ENCODE measurements at regions not wholly inside any gene's neighbourhood (a gene's known extent, or its start where the extent isn't known, plus 50 kb on each side); places are given as distances from the start of the nearest gene placed in this dataset.

- no peaks in the 10 kb centered on the region for H3K9me3 ChIP-seq (ENCODE audit: insufficient read depth, low read depth, low read length)
- no peak overlapping the region for H3K9ac ChIP-seq (ENCODE audit: low read depth, low read length, poor library complexity, severe bottlenecking)
- H4K20me1 ChIP-seq (ENCODE audit: insufficient read depth, low read length, poor library complexity, severe bottlenecking), result no peaks in the 10 kb centered on the region
- no peaks in the 10 kb centered on the region for H3F3A ChIP-seq (ENCODE audit: low read depth)
- TF ChIP-seq EZH2phosphoT487 (IDR thresholded peaks at IDR 0.05; ENCODE audit: borderline replicate concordance), result no peak
- TF ChIP-seq, protein P1, sequence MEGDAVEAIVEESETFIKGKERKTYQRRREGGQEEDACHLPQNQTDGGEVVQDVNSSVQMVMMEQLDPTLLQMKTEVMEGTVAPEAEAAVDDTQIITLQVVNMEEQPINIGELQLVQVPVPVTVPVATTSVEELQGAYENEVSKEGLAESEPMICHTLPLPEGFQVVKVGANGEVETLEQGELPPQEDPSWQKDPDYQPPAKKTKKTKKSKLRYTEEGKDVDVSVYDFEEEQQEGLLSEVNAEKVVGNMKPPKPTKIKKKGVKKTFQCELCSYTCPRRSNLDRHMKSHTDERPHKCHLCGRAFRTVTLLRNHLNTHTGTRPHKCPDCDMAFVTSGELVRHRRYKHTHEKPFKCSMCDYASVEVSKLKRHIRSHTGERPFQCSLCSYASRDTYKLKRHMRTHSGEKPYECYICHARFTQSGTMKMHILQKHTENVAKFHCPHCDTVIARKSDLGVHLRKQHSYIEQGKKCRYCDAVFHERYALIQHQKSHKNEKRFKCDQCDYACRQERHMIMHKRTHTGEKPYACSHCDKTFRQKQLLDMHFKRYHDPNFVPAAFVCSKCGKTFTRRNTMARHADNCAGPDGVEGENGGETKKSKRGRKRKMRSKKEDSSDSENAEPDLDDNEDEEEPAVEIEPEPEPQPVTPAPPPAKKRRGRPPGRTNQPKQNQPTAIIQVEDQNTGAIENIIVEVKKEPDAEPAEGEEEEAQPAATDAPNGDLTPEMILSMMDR (conservative IDR thresholded peaks at IDR 0.05; ENCODE audit: low read length), result no peak
- no peak overlapping the region for H2AFZ ChIP-seq (ENCODE audit: low read length)
- H3K36me3 ChIP-seq (ENCODE audit: insufficient read depth, low read length), result no peaks in the 10 kb centered on the region
- no peak overlapping the region for H3K4me2 ChIP-seq (ENCODE audit: low read depth, low read length, poor library complexity, severe bottlenecking)
- no peaks in the 10 kb centered on the region for H3K79me2 ChIP-seq (ENCODE audit: insufficient read depth, low read length)
- H3K9me2 ChIP-seq (replicated peaks; ENCODE audit: low read depth, low read length), result no peaks in the 10 kb centered on the region
- H3K4me1 ChIP-seq (ENCODE audit: insufficient read depth, low read length, poor library complexity, severe bottlenecking), result no peaks in the 10 kb centered on the region
- no peaks in the 10 kb centered on the region for H3K27me3 ChIP-seq (ENCODE audit: insufficient read depth, low read length, poor library complexity, severe bottlenecking)
- H3K4me3 ChIP-seq (ENCODE audit: low read length, poor library complexity, severe bottlenecking), result no peak overlapping the region
Measured at GRCh38 chr5:108564441-108564840, 182.5 kb upstream of the FBXL17 start.

GRCh38 chr5:108562205-108562454, 180.2 kb upstream of the FBXL17 start:
- Histone ChIP-seq H3F3A (ENCODE audit: low read depth) (no peaks in the 10 kb centered on the region), H3K79me2 (ENCODE audit: insufficient read depth, low read length) (no peaks in the 10 kb centered on the region), H3K4me1 (ENCODE audit: insufficient read depth, low read length, poor library complexity, severe bottlenecking) (no peaks in the 10 kb centered on the region), H3K36me3 (ENCODE audit: insufficient read depth, low read length) (no peaks in the 10 kb centered on the region), H3K4me2 (ENCODE audit: low read depth, low read length, poor library complexity, severe bottlenecking) (no peak overlapping the region), H4K20me1 (ENCODE audit: insufficient read depth, low read length, poor library complexity, severe bottlenecking) (no peaks in the 10 kb centered on the region), H3K9ac (ENCODE audit: low read depth, low read length, poor library complexity, severe bottlenecking) (no peak overlapping the region), H3K9me2 (replicated peaks; ENCODE audit: low read depth, low read length) (no peaks in the 10 kb centered on the region), H3K4me3 (ENCODE audit: low read length, poor library complexity, severe bottlenecking) (no peak overlapping the region), H2AFZ (ENCODE audit: low read length) (no peak overlapping the region), H3K27me3 (ENCODE audit: insufficient read depth, low read length, poor library complexity, severe bottlenecking) (no peaks in the 10 kb centered on the region), H3K9me3 (ENCODE audit: insufficient read depth, low read depth, low read length) (no peaks in the 10 kb centered on the region)
- TF ChIP-seq, protein P1 (conservative IDR thresholded peaks at IDR 0.05; ENCODE audit: low read length), result no peak
- TF ChIP-seq EZH2phosphoT487 (IDR thresholded peaks at IDR 0.05; ENCODE audit: borderline replicate concordance), result no peak

GRCh38 chr5:108561416-108562204, 179.7 kb upstream of the FBXL17 start:
- TF ChIP-seq, protein P1 (conservative IDR thresholded peaks at IDR 0.05; ENCODE audit: low read length), result no peak
- no peak for TF ChIP-seq EZH2phosphoT487 (IDR thresholded peaks at IDR 0.05; ENCODE audit: borderline replicate concordance)
- Histone ChIP-seq H3K79me2 (ENCODE audit: insufficient read depth, low read length) (no peaks in the 10 kb centered on the region), H3K9ac (ENCODE audit: low read depth, low read length, poor library complexity, severe bottlenecking) (no peak overlapping the region), H3K36me3 (ENCODE audit: insufficient read depth, low read length) (no peaks in the 10 kb centered on the region), H3K4me2 (ENCODE audit: low read depth, low read length, poor library complexity, severe bottlenecking) (no peak overlapping the region), H3K9me3 (ENCODE audit: insufficient read depth, low read depth, low read length) (no peaks in the 10 kb centered on the region), H3K4me1 (ENCODE audit: insufficient read depth, low read length, poor library complexity, severe bottlenecking) (no peaks in the 10 kb centered on the region), H3K9me2 (replicated peaks; ENCODE audit: low read depth, low read length) (no peaks in the 10 kb centered on the region), H3K4me3 (ENCODE audit: low read length, poor library complexity, severe bottlenecking) (no peak overlapping the region), H2AFZ (ENCODE audit: low read length) (no peak overlapping the region), H3K27me3 (ENCODE audit: insufficient read depth, low read length, poor library complexity, severe bottlenecking) (no peaks in the 10 kb centered on the region), H3F3A (ENCODE audit: low read depth) (no peaks in the 10 kb centered on the region), H4K20me1 (ENCODE audit: insufficient read depth, low read length, poor library complexity, severe bottlenecking) (no peaks in the 10 kb centered on the region)

Measured in Loucy (cell line).